ENCODE measurements at regions not wholly inside any gene's neighbourhood (a gene's known extent, or its start where the extent isn't known, plus 50 kb on each side); places are given as distances from the start of the nearest gene placed in this dataset.
A peak's percentile ranks its signal among the peaks of the same experiment; 100 is the strongest.

GRCh38 chr7:65750511-65751344 lies 122.1 kb upstream of the VKORC1L1 start:
- TF ChIP-seq POLR2A (IDR thresholded peaks at IDR 0.05) = peak; percentile 61 to 71
- TF ChIP-seq, protein P1, sequence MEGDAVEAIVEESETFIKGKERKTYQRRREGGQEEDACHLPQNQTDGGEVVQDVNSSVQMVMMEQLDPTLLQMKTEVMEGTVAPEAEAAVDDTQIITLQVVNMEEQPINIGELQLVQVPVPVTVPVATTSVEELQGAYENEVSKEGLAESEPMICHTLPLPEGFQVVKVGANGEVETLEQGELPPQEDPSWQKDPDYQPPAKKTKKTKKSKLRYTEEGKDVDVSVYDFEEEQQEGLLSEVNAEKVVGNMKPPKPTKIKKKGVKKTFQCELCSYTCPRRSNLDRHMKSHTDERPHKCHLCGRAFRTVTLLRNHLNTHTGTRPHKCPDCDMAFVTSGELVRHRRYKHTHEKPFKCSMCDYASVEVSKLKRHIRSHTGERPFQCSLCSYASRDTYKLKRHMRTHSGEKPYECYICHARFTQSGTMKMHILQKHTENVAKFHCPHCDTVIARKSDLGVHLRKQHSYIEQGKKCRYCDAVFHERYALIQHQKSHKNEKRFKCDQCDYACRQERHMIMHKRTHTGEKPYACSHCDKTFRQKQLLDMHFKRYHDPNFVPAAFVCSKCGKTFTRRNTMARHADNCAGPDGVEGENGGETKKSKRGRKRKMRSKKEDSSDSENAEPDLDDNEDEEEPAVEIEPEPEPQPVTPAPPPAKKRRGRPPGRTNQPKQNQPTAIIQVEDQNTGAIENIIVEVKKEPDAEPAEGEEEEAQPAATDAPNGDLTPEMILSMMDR (IDR thresholded peaks at IDR 0.05) = peak in 3 of 4 experiments; percentile 24 to 38 (median 32)
- peak; percentile 82 to 96 (median 89) for TF ChIP-seq POLR2AphosphoS5 (IDR thresholded peaks at IDR 0.05)
- no peak for TF ChIP-seq EP300 (IDR thresholded peaks at IDR 0.05)
